ENCODE measurements at regions not wholly inside any gene's neighbourhood (a gene's known extent, or its start where the extent isn't known, plus 50 kb on each side); places are given as distances from the start of the nearest gene placed in this dataset.

DNA sequence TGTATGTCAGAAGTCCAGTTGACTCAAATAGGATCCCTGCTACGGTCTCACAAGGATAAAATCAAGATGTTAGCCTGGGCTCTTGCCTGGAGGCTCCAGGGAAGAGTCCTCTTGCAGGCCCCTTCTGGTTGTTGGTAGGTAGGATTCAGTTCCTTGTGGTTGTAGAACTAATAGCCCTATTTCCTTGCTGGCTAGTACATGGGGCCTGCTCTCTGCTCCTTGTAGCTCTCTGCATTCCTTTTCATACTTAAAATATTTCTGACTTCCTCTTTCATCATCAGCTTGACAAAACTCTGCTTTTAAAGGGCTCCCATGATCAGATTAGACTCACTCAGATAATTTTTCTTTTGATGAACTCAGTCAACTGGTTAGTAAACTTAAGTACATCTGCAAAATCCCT lies 756.7 kb downstream of the GATA3 start:
- TF ChIP-seq, protein P1, sequence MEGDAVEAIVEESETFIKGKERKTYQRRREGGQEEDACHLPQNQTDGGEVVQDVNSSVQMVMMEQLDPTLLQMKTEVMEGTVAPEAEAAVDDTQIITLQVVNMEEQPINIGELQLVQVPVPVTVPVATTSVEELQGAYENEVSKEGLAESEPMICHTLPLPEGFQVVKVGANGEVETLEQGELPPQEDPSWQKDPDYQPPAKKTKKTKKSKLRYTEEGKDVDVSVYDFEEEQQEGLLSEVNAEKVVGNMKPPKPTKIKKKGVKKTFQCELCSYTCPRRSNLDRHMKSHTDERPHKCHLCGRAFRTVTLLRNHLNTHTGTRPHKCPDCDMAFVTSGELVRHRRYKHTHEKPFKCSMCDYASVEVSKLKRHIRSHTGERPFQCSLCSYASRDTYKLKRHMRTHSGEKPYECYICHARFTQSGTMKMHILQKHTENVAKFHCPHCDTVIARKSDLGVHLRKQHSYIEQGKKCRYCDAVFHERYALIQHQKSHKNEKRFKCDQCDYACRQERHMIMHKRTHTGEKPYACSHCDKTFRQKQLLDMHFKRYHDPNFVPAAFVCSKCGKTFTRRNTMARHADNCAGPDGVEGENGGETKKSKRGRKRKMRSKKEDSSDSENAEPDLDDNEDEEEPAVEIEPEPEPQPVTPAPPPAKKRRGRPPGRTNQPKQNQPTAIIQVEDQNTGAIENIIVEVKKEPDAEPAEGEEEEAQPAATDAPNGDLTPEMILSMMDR (IDR thresholded peaks at IDR 0.05; ENCODE audit: insufficient read depth, low read length, poor library complexity, severe bottlenecking), result no peak
- TF ChIP-seq EZH2phosphoT487 (conservative IDR thresholded peaks at IDR 0.05; ENCODE audit: low read length), result no peak
